Stimulated activated CD4-positive, alpha-beta T cell treated with anti-CD3 and anti-CD28 coated beads, TNF-alpha, amount 100 ng/mL, for 24 hours (primary cell): ENCODE measurements at regions not wholly inside any gene's neighbourhood (a gene's known extent, or its start where the extent isn't known, plus 50 kb on each side); places are given as distances from the start of the nearest gene placed in this dataset.
"Not testable (repeated sequence)": the region's sequence is repeated elsewhere in the genome, so short reads cannot be mapped to it uniquely, and the experiment has no call there.

Experiments used
- DNase-seq, 3 experiments: peaks; one replicate each; pipeline ENCODE4 v3.0.0-alpha.2; 2020; ENCODE audit warnings: low read depth in 3 of 3

GRCh38 chr5:106367281-106367680 lies 1303.5 kb downstream of the EFNA5 start:
- DNase-seq, result no peak

- DNase-seq, result no peak
Measured at GRCh38 chr5:106363578-106363977, 1307.2 kb downstream of the EFNA5 start.

GRCh38 chr5:106361905-106362304 lies 1308.8 kb downstream of the EFNA5 start:
- DNase-seq, result no peak

GRCh38 chr5:106331415-106331814 lies 1339.3 kb downstream of the EFNA5 start:
- no peak for DNase-seq

- no peak for DNase-seq
Measured at GRCh38 chr5:106324356-106324755, 1346.4 kb downstream of the EFNA5 start.

GRCh38 chr5:106321242-106321641 lies 1349.5 kb downstream of the EFNA5 start:
- no peak for DNase-seq

GRCh38 chr5:106314221-106314824 lies 1356.4 kb downstream of the EFNA5 start:
- no peak for DNase-seq

GRCh38 chr5:106312360-106312759 lies 1358.4 kb downstream of the EFNA5 start:
- no peak for DNase-seq

GRCh38 chr5:106311230-106311915 lies 1359.4 kb downstream of the EFNA5 start:
- no peak for DNase-seq

- no peak for DNase-seq
Measured at GRCh38 chr5:106307265-106307664, 1363.5 kb downstream of the EFNA5 start.

- no peak for DNase-seq
Measured at GRCh38 chr5:106306313-106307028, 1364.3 kb downstream of the EFNA5 start.

GRCh38 chr5:106303911-106304310 lies 1366.8 kb downstream of the EFNA5 start:
- no peak for DNase-seq

- DNase-seq, result no peak
Measured at GRCh38 chr5:106292654-106293053, 1378.1 kb downstream of the EFNA5 start.

GRCh38 chr5:106290841-106291240 lies 1379.9 kb downstream of the EFNA5 start:
- no peak for DNase-seq

GRCh38 chr5:106288979-106289378 lies 1381.8 kb downstream of the EFNA5 start:
- DNase-seq, result no peak

- no peak for DNase-seq
Measured at GRCh38 chr5:106277540-106278096, 1393.1 kb downstream of the EFNA5 start.

GRCh38 chr5:106269252-106269843 lies 1401.4 kb downstream of the EFNA5 start:
- DNase-seq, result no peak

GRCh38 chr5:106267256-106267655 lies 1403.5 kb downstream of the EFNA5 start:
- no peak for DNase-seq

- no peak for DNase-seq
Measured at GRCh38 chr5:106262395-106262794, 1408.3 kb downstream of the EFNA5 start.

- not testable (repeated sequence) for DNase-seq
Measured at GRCh38 chr5:106259431-106260090, 1411.2 kb downstream of the EFNA5 start.

- DNase-seq, result no peak
Measured at GRCh38 chr5:106258591-106259125, 1412.1 kb downstream of the EFNA5 start.
